ENCODE measurements at regions not wholly inside any gene's neighbourhood (a gene's known extent, or its start where the extent isn't known, plus 50 kb on each side); places are given as distances from the start of the nearest gene placed in this dataset.

DNA sequence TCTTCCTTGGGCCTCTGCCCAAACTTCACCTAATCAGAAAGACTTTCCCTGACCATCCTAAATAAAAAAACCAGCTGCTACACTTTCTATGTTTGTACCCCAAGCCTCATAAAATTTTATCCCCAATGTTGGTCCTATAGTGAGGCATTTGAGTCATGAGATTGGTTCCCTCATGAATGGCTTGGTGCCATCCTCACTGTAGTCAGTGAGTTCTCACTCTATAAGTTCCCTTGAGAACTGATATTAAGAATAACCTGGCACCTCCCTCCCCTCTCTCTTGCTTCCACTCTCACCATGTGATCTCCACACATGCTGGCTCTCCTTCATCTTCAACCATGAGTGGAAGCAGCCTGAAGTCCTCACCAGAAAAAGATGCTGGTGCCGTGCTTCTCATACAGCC lies 316.9 kb upstream of the PRDM1 start:
- H3K27ac ChIP-seq (ENCODE audit: low read depth, low read length, poor library complexity, severe bottlenecking): no peak overlapping the region
- TF ChIP-seq, protein P1, sequence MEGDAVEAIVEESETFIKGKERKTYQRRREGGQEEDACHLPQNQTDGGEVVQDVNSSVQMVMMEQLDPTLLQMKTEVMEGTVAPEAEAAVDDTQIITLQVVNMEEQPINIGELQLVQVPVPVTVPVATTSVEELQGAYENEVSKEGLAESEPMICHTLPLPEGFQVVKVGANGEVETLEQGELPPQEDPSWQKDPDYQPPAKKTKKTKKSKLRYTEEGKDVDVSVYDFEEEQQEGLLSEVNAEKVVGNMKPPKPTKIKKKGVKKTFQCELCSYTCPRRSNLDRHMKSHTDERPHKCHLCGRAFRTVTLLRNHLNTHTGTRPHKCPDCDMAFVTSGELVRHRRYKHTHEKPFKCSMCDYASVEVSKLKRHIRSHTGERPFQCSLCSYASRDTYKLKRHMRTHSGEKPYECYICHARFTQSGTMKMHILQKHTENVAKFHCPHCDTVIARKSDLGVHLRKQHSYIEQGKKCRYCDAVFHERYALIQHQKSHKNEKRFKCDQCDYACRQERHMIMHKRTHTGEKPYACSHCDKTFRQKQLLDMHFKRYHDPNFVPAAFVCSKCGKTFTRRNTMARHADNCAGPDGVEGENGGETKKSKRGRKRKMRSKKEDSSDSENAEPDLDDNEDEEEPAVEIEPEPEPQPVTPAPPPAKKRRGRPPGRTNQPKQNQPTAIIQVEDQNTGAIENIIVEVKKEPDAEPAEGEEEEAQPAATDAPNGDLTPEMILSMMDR (conservative IDR thresholded peaks at IDR 0.05; ENCODE audit: low read length): no peak
- no peak for TF ChIP-seq EZH2phosphoT487 (IDR thresholded peaks at IDR 0.05; ENCODE audit: borderline replicate concordance, low read depth, low read length)
- H3K9me2 ChIP-seq (ENCODE audit: insufficient read depth, low read length): no peaks in the 10 kb centered on the region
- no peaks in the 10 kb centered on the region for H4K20me1 ChIP-seq (ENCODE audit: insufficient read depth, low read length)
- H3K4me1 ChIP-seq (ENCODE audit: insufficient read depth, low read length, poor library complexity, severe bottlenecking): peaks cover 4% of the 10 kb centered on the region
- BruUV-seq (replicated peaks): no TSS peak
- no peak overlapping the region for H2AFZ ChIP-seq (ENCODE audit: low read length)
- intact Hi-C loops (cut with micrococcal nuclease; ENCODE audit: unreplicated experiment): no loop called here
- H3K79me2 ChIP-seq (ENCODE audit: insufficient read depth, low read depth, low read length): no peaks in the 10 kb centered on the region
- no peak overlapping the region for H3K4me2 ChIP-seq (ENCODE audit: low read length)
- ChIA-PET CTCF (ENCODE audit: unreplicated experiment) (no interaction called here), POLR2A (no interaction called here)
- H3K36me3 ChIP-seq (ENCODE audit: insufficient read depth, low read length): no peaks in the 10 kb centered on the region
- no peak overlapping the region for H3K4me3 ChIP-seq (ENCODE audit: low read depth, low read length, poor library complexity, severe bottlenecking)
- peaks cover under 1% of the 10 kb centered on the region; the same call in 1 of the 2 replicates for H3K9me3 ChIP-seq (ENCODE audit: low read length)
- no peak for DNase-seq (ENCODE audit: low spot score)

DNA sequence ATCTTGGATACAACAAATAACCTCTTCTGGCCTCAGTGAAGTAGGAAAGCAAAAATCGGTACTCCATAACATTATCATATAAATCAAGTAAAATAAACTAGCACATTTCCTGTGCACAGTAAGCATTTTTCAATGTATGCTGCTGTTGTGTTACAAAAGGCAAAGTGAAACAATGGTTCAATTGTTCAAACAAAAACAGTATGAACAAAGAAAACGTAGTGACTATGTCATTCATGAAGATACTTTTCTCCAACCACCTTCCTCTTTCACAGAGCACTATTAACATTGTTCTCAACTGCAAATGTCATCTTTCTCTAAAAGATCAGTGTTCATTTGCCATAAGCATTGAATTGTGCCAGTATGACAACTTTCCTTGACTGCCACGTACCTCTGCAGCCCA lies 318.6 kb upstream of the PRDM1 start:
- no TSS peak for BruUV-seq (replicated peaks)
- Histone ChIP-seq H3K79me2 (ENCODE audit: insufficient read depth, low read depth, low read length) (no peaks in the 10 kb centered on the region), H3K9me2 (ENCODE audit: insufficient read depth, low read length) (no peaks in the 10 kb centered on the region), H3K27ac (ENCODE audit: low read depth, low read length, poor library complexity, severe bottlenecking) (no peak overlapping the region), H4K20me1 (ENCODE audit: insufficient read depth, low read length) (no peaks in the 10 kb centered on the region), H3K9me3 (ENCODE audit: low read length) (no peaks in the 10 kb centered on the region), H3K4me3 (ENCODE audit: low read depth, low read length, poor library complexity, severe bottlenecking) (no peak overlapping the region), H3K4me1 (ENCODE audit: insufficient read depth, low read length, poor library complexity, severe bottlenecking) (peaks cover 4% of the 10 kb centered on the region), H3K36me3 (ENCODE audit: insufficient read depth, low read length) (no peaks in the 10 kb centered on the region), H2AFZ (ENCODE audit: low read length) (no peak overlapping the region), H3K4me2 (ENCODE audit: low read length) (no peak overlapping the region)
- intact Hi-C loops (cut with micrococcal nuclease; ENCODE audit: unreplicated experiment): no loop called here
- CTCF ChIA-PET (ENCODE audit: unreplicated experiment): no interaction called here
- DNase-seq (ENCODE audit: low spot score): no peak
- POLR2A ChIA-PET: no interaction called here
- TF ChIP-seq EZH2phosphoT487 (IDR thresholded peaks at IDR 0.05; ENCODE audit: borderline replicate concordance, low read depth, low read length): no peak
- TF ChIP-seq, protein P1 (conservative IDR thresholded peaks at IDR 0.05; ENCODE audit: low read length): no peak

DNA sequence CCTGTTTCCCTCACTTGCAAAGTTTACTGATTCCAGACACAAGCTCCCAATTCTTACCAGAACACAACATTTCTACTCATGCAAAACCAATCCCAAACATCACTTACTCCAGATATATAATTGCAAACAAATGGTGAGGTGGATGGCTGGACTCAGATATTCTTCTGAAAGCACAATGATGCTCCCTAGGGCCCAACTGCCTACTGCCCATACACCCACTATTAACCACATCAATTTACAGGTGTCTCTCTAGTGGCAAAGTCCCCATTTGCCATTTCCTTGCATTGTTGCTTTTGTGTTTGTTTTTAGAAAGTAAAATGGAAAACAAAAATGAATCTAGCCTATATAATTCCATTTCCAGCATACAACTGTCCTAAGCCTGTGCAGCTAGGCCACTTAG lies 320.9 kb upstream of the PRDM1 start:
- Histone ChIP-seq H3K9me3 (ENCODE audit: low read length) (no peaks in the 10 kb centered on the region), H3K4me2 (ENCODE audit: low read length) (no peak overlapping the region), H3K4me3 (ENCODE audit: low read depth, low read length, poor library complexity, severe bottlenecking) (no peak overlapping the region), H3K27ac (ENCODE audit: low read depth, low read length, poor library complexity, severe bottlenecking) (no peak overlapping the region), H3K79me2 (ENCODE audit: insufficient read depth, low read depth, low read length) (no peaks in the 10 kb centered on the region), H3K36me3 (ENCODE audit: insufficient read depth, low read length) (no peaks in the 10 kb centered on the region), H4K20me1 (ENCODE audit: insufficient read depth, low read length) (no peaks in the 10 kb centered on the region), H3K9me2 (ENCODE audit: insufficient read depth, low read length) (no peaks in the 10 kb centered on the region), H3K4me1 (ENCODE audit: insufficient read depth, low read length, poor library complexity, severe bottlenecking) (peaks cover 8% of the 10 kb centered on the region), H2AFZ (ENCODE audit: low read length) (no peak overlapping the region)
- intact Hi-C loops (cut with micrococcal nuclease; ENCODE audit: unreplicated experiment): no loop called here
- DNase-seq (ENCODE audit: low spot score): no peak
- no TSS peak for BruUV-seq (replicated peaks)
- CTCF ChIA-PET (ENCODE audit: unreplicated experiment): no interaction called here
- TF ChIP-seq EZH2phosphoT487 (IDR thresholded peaks at IDR 0.05; ENCODE audit: borderline replicate concordance, low read depth, low read length): no peak
- POLR2A ChIA-PET: interaction anchor here (1.2 to 2.3 kb wide), 4 partner anchors 8 to 26 kb away, joined by 3 to 7 read pairs (median 4); no protein-coding TSS in a partner anchor

All from OCI-LY7 (cell line).